Kidney epithelial cell (primary cell): ENCODE measurements at regions not wholly inside any gene's neighbourhood (a gene's known extent, or its start where the extent isn't known, plus 50 kb on each side); places are given as distances from the start of the nearest gene placed in this dataset.

Experiments
- DNase-seq: peaks from one replicate; pipeline ENCODE4 v3.0.0-alpha.2; 2010; ENCODE audit warnings: low read depth
- H3K27me3 ChIP-seq: 2 replicates; pipeline ENCODE4 v1.6.0; 2011; ENCODE audit warnings: low read length; ENCODE audit not compliant: control insufficient read depth, insufficient read depth
- H3K36me3 ChIP-seq: 2 replicates; pipeline ENCODE4 v1.5.1; 2011; ENCODE audit warnings: low read length; ENCODE audit not compliant: control insufficient read depth, insufficient read depth
- H3K4me3 ChIP-seq: 2 replicates; pipeline ENCODE4 v1.5.1; 2011; ENCODE audit warnings: low read depth, mild to moderate bottlenecking, control low read depth, low read length
- CTCF ChIP-seq: IDR thresholded peaks from 2 replicates; pipeline ENCODE4 v1.5.1; 2011; ENCODE audit warnings: mild to moderate bottlenecking, moderate library complexity, low read length, control low read depth, inconsistent platforms; ENCODE audit not compliant: insufficient read depth, poor library complexity, severe bottlenecking

- no peak for TF ChIP-seq CTCF
- Histone ChIP-seq H3K4me3 (no peak overlapping the region), H3K36me3 (no peaks in the 10 kb centered on the region), H3K27me3 (no peaks in the 10 kb centered on the region)
- no peak for DNase-seq
These were observed 299.1 kb upstream of the PROX1 start for GRCh38 chr1:213688655-213689054.

GRCh38 chr1:213689260-213689659, 298.5 kb upstream of the PROX1 start:
- H3K27me3 ChIP-seq, result no peaks in the 10 kb centered on the region
- no peak for DNase-seq
- H3K4me3 ChIP-seq, result no peak overlapping the region
- no peaks in the 10 kb centered on the region for H3K36me3 ChIP-seq
- no peak for TF ChIP-seq CTCF

GRCh38 chr1:213690341-213690917, 297.3 kb upstream of the PROX1 start:
- DNase-seq, result no peak
- TF ChIP-seq CTCF, result no peak
- H3K27me3 ChIP-seq, result no peaks in the 10 kb centered on the region
- no peaks in the 10 kb centered on the region for H3K36me3 ChIP-seq
- H3K4me3 ChIP-seq, result no peak overlapping the region

- no peaks in the 10 kb centered on the region for H3K36me3 ChIP-seq
- no peak for TF ChIP-seq CTCF
- no peak for DNase-seq
- H3K4me3 ChIP-seq, result no peak overlapping the region
- H3K27me3 ChIP-seq, result no peaks in the 10 kb centered on the region
These were observed 295.5 kb upstream of the PROX1 start for GRCh38 chr1:213692321-213692720.

GRCh38 chr1:213693864-213694263, 293.9 kb upstream of the PROX1 start:
- Histone ChIP-seq H3K4me3 (no peak overlapping the region), H3K27me3 (no peaks in the 10 kb centered on the region), H3K36me3 (no peaks in the 10 kb centered on the region)
- no peak for TF ChIP-seq CTCF
- no peak for DNase-seq

GRCh38 chr1:213697192-213697802, 290.5 kb upstream of the PROX1 start:
- TF ChIP-seq CTCF, result no peak
- Histone ChIP-seq H3K27me3 (no peaks in the 10 kb centered on the region), H3K36me3 (no peaks in the 10 kb centered on the region), H3K4me3 (no peak overlapping the region)
- DNase-seq, result no peak
